T-helper 1 cell treated with Interleukin-12 subunit alpha and Interleukin-12 subunit beta and Interleukin-4 antibody, amounts not matched to agents 30 ng/mL and 1 ng/mL, for 36 hours (primary cell): ENCODE measurements at regions not wholly inside any gene's neighbourhood (a gene's known extent, or its start where the extent isn't known, plus 50 kb on each side); places are given as distances from the start of the nearest gene placed in this dataset.
"Not testable (repeated sequence)": the region's sequence is repeated elsewhere in the genome, so short reads cannot be mapped to it uniquely, and the experiment has no call there.

ENCODE experiments used
- intact Hi-C: fragments of 100-400 bp; cut with micrococcal nuclease; formaldehyde crosslinking; loops from one replicate; pipeline ENCODE4 v1.15.1; 2024

GRCh38 chr14:82779301-82779700, 1245.6 kb upstream of the SEL1L start:
- intact Hi-C loops = no loop called here

DNA sequence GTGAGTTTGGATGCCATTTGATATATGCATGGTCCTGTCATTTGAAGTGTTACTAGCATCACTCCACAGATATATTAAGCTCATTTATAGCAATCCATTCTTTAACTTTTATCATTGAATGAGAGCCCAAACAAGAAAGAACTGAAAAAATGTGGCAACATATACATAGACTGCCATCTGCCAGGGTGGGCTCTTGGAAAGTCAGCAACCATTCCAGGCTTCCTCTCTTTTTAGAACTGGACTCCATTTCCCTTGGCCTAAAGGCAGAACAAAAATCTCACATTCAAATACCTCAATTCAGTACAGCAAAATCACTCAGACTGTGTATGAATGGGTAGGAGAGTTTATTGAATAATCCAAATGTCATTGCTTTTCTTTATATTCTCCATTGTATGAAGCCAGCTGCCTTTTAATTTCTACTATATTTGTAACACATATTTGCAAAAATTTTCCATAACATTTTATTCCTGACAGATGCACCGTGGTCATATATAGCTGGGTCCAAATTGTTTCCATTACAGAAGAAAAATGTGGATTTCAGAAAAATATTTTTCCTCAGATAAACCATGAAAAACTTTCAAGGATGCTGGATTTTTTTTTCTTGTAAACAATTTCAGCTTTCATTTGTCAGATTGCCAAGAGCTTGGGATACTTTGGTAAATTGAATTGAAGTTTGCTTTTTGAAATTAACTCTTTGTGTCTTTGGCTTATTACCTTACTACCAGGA, 1252.3 kb upstream of the SEL1L start:
- intact Hi-C loops = no loop called here

DNA sequence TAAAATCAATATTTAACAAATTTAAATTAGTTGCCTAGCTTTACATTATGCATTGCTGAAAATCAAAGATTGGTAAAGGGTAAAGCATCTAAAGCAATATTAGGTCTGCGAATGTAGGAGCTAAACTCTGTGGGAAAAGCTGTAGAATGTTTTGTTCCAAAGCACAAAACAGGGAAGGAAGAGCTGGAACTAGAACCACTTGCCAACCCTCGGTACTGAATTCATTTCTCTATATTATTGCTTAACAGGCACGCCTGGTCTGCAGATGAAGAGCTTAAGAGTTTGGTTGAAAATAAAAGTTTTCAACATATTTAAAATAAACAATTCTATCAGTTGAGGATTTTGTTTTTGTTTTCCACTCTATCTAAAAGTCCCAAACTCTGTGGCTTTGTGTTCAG, 1252.8 kb upstream of the SEL1L start:
- intact Hi-C loops = no loop called here

GRCh38 chr14:82796086-82796485, 1262.4 kb upstream of the SEL1L start:
- intact Hi-C loops = no loop called here

DNA sequence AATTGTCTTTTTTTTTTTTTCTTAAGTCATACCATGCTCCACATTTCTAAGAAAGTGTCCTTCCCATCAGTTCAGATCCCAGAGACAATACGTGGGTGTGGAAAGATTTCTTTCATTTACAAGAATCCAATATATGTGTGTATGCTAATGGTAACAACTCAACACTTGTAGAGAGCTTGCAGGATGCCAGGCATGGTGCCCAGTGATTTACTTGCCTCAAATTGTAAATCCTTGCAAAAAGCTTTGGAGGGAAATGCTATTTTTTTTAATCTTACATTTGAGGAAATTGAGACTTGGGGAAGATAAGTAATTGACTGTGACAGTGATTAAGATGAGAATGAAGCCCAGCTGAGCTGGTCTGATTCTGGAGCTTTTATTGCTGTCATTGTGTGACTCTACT, 1264.6 kb upstream of the SEL1L start:
- intact Hi-C loops = no loop called here

DNA sequence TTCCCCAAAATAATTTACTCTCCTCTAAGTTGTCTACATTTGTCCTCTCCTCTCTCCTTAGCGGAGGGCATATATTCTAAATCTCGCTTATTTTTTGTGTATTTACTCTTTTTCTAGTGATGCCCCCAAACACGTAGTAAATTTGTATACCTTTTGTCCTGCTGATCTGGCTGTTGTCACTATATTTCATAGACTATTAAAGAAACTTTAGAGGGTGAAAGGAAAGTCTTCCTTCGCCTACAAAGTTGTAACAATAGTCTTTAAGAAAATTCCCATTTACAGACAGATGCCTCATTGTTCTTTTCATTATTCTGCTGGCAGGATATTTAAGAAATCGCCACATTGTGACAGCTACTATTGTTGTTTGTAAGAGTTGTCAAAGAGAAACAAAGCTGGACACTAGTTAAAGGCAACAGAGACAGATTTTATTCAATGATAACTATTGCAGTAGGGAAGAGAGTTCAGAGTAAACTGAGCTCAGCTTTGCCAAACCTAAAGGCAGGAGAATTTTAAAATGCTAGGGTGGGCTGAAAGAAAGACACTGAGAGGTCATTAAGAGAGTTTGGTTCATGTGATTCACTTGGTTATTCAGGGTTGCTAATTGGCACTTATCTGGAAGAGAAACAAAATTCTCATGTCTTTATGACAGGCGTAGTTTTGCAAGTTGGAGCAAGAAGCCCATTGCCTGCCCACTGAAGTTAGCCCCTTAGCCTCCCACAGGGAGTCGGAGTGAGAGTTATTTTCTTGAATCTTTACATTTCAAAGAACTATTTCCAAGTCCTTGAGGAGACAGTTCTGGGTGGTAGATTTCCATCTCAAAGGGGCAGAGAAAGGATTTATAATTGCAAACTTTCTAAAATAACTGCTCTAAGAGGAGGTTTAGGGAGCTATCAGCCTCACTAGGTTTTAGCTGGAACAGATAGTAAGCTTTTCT, 1272.5 kb upstream of the SEL1L start:
- intact Hi-C loops = no loop called here

DNA sequence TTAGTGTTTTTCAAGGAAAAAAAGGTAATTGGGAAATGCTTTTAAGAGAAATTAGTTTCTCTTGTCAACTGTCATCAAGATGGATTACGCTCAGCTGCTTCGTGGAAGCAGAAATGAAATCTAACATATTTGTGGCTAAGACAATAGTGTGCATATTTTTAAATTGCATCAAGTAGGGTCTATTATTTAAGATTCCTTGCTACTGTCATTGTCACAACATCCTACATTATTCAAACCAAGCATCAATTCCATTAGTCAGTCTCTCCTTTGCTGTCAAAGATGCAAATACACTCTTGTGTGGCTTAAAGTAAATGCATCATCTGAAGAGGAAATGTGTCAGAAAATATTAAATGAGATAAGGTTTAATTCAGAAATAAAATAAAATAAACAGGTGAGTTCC, 1277.6 kb upstream of the SEL1L start:
- intact Hi-C loops = no loop called here

DNA sequence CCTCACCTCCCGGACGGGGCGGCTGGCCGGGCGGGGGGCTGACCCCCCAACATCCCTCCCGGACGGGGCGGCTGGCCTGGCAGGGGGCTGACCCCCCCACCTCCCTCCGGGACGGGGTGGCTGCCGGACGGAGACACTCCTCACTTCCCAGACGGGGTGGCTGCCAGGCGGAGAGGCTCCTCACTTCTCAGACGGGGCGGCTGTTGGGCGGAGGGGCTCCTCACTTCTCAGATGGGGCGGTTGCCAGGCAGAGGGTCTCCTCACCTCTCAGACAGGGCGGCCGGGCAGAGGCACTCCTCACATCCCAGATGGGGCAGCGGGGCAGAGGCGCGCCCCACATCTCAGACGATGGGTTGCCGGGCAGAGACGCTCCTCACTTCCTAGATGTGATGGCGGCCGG, 1280.7 kb upstream of the SEL1L start:
- intact Hi-C loops = not testable (repeated sequence)

DNA sequence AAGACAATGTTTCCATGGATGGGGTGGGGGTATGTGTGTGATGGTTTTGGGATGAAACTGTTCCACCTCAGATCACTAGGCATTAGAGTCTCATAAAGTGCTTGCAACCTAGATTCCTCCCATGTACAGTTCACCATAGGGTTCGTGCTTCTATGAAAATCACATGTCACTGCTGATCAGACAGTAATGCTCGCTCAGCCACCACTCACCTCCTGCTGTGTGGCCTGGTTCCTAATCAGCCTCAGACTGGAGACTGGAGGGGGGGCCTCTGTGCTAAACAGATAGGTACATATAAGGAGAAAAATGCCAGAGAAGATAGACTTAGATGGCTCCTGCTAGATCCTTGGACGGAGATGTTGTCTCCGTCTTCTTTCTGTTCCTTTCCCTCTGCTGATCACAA, 1296.9 kb upstream of the SEL1L start:
- intact Hi-C loops = no loop called here

- intact Hi-C loops = no loop called here
Measured at GRCh38 chr14:82836256-82836950, 1302.8 kb upstream of the SEL1L start.

GRCh38 chr14:82837611-82838140, 1304.0 kb upstream of the SEL1L start:
- intact Hi-C loops = no loop called here

GRCh38 chr14:82850576-82850975, 1316.9 kb upstream of the SEL1L start:
- intact Hi-C loops = no loop called here

DNA sequence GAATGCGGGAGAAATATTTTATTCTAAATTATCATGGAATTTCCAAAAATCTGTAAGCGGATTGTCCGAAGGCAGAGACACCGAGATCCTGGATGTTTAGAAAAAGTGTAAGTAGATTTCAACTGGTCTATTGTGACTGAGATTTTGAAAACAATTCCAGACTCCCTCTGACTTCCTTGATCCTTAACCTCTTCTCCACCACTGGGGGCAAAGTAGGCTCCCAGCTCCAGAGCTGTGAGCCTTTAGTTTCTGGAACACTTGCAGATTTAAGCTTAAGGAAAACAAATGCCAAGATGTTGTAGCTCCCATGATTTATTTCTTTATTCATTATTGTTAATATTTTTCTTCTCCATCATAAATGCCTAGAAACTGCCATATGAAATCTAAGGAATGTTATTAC, 1320.5 kb upstream of the SEL1L start:
- intact Hi-C loops = no loop called here

- intact Hi-C loops = no loop called here
Measured at GRCh38 chr14:82854901-82855300, 1321.2 kb upstream of the SEL1L start.

DNA sequence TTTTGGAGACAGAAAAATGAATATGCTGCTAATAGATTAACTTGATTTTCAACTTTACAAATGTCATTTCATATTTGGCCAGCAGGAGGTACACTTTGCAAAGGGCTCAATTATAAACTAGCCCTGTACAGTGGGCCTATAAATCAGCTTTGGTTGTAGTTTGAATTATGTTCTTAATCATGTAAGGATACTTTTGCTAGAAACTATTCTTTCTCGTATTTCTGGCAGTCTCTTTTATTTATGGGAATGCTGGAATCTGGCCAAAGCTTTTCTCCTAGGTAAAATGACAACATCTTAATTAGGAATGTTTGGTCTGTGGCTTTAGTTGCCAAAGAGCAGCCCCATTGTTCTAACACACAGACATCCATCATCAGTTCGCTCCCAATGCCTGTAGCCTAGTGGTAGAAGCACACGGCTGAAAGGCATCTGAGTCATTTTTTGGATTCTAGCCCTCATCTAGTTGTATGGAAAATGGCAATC, 1322.3 kb upstream of the SEL1L start:
- intact Hi-C loops = no loop called here

DNA sequence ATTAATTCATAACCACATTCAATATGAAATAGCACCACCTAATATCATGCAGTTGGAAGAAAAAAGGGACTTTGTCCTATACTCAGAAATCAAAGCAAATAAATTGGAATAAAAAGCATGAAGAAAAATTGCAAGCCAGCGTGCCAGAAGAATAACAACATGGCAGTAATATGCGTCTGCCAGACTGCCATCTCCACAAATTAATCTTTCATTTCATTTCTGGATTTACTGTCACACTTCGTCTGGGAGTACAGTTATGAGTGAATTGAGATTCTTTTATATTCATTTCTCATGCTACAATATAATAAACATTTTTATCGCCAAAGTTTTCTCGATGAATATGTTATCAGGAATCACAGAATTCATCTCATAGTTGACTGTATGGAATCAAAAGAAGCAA, 1327.7 kb upstream of the SEL1L start:
- intact Hi-C loops = no loop called here

DNA sequence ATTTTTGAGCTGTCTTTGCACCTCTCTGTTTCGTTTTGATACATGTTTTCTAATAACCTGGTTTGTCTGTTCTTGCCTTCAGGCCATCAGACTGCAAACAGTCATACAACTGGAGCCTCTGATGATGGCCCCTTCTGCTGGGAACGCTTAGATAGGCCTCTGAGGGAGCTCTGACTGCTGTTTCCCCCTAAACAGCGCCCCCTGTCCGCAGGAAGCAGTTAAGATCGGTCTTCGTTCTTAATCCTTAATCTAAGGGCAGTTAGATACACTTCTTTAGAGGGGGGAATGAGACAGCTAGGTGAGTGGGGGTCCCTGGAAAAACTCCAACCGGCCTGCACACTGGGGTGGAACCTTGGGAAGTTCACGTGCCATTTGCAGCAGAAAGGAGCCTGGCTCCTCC, 1338.8 kb upstream of the SEL1L start:
- intact Hi-C loops = no loop called here

DNA sequence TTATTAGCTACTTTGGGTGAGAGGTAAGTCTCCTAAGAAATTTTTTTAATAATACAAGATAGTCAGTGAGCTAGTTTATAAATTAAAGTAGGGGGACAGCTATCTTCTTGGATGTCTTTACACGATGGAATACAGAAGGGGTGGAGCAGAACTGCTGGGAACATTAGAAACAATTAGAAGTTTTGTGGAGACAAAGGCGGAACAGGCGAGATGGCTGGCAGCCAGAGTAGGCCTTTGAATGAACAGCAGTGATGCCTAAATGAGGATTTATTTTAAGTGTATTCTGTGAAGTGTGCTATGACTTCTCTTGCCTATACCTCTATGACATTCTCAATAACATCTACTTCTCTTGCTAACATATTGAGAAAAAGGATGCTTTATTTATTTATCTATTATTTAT, 1345.3 kb upstream of the SEL1L start:
- intact Hi-C loops = no loop called here

DNA sequence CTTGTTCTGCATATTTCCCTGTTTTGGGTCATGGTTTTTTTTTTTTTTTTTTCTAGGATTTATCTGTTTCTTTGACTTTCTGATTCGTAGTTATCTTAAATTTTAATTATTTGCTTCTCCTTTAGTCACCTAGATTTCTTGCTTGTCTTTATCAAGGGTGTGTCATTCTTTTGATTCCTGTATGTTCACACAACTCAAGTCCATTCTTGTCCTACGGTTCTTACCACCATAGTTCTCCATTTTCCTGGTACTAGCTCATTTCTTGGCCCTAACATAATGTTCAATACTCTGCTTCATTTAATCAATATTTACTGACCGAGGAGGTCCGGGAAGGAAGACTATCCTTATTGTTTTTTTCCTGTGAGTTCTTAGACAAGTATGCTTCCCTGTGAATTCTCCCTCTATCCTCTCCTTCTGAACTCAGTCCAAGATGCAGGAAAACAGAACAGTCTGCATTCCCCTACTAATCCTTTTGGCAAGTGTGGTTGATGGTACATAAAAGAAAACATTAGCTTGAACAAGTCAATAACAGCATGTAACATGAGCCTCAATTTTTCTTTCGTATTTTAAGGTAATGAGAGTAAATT, 1346.4 kb upstream of the SEL1L start:
- intact Hi-C loops = no loop called here

DNA sequence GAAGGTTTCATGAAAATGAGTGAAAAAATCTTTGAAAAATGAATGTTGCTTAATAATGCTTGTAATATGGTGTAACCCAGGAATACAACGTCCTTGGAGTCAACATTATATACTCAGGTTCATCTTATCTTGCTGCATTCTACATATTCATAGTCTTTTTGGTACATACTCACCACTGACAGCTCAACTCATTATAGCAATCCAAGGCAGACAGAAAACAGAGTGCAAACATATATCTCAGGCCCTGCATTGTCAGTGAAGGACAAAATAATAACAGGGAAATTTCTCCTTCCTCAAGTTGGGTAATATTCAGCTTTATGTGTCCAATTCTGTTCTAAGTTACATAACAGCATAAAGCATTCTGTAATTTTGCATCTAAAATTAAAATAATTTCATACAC, 1353.0 kb upstream of the SEL1L start:
- intact Hi-C loops = no loop called here

DNA sequence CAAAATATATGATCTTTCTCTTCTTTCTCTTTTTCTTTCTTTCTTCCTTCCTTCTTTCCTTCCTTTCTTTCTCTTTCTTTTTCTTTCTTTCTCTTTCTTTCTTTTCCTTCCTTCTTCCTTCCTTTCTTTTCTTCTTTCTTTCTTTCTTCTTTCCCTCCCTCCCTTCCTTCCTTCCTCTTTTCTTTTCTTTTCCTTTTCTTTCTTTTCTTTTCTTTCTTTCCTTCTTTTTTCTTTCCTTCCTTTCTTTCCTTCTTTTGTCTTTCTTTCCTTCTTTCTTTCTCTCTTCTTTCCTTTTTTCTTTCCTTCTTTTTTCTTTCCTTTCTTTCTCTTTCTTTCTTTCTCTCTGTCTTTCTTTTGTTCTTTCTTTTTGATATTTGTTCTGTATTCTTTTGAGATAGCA, 1356.0 kb upstream of the SEL1L start:
- intact Hi-C loops = no loop called here
